HEK293 (cell line): ENCODE measurements at regions not wholly inside any gene's neighbourhood (a gene's known extent, or its start where the extent isn't known, plus 50 kb on each side); places are given as distances from the start of the nearest gene placed in this dataset.

ENCODE experiments used
- CTCF ChIA-PET: fragments of 350-600 bp; formaldehyde crosslinking; extraction: SDS; loops from one replicate; lab custom pipeline; 2021; ENCODE audit warnings: antibody characterized with exemption; lab: Yijun Ruan, JAX
- POLR2A ChIA-PET: fragments of 300-600 bp; formaldehyde crosslinking; extraction: SDS; loops from one replicate; lab custom pipeline; 2020; ENCODE audit warnings: antibody characterized with exemption, inconsistent platforms; lab: Yijun Ruan, JAX
- H3K27ac ChIP-seq: fragments of 200-500 bp; sonication (Bioruptor generic); 2 replicates; pipeline ENCODE4 v1.5.1; 2014; ENCODE audit warnings: low read depth, low read length, control low read depth, inconsistent platforms; ENCODE audit errors: extremely low read depth
- H3K36me3 ChIP-seq, 2 experiments: fragments of 200-500 bp in 1 of 2; sonication (Bioruptor generic) in 1 of 2; 1 replicate in 1 of 2; 2 replicates in 1 of 2; pipeline ENCODE4 v1.5.1; 2014 to 2017; ENCODE audit warnings: inconsistent platforms in 2 of 2, low read length in 2 of 2; ENCODE audit not compliant: control insufficient read depth in 2 of 2, insufficient read depth in 1 of 2
- H3K4me1 ChIP-seq: fragments of 200-500 bp; sonication (Bioruptor generic); 2 replicates; pipeline ENCODE4 v1.5.1; 2014; ENCODE audit warnings: mild to moderate bottlenecking, low read length, inconsistent platforms; ENCODE audit not compliant: control insufficient read depth, insufficient read depth
- H3K4me3 ChIP-seq: 2 replicates; pipeline ENCODE4 v1.5.1; 2011; ENCODE audit warnings: low read depth, mild to moderate bottlenecking, control low read depth, low read length, moderate library complexity
- H3K9me3 ChIP-seq: fragments of 200-500 bp; sonication (Bioruptor generic); 2 replicates; pipeline ENCODE4 v1.5.1; 2014; ENCODE audit warnings: low read depth, low read length, inconsistent platforms; ENCODE audit not compliant: control insufficient read depth, insufficient read depth
- KLF7 ChIP-seq: fragments of 450-650 bp; formaldehyde crosslinking; IDR thresholded peaks from 2 replicates; pipeline ENCODE4 v1.5.1; 2016; ENCODE audit warnings: missing biosample characterization, missing genetic modification characterization, borderline replicate concordance
- MYNN ChIP-seq: fragments of 450-650 bp; formaldehyde crosslinking; IDR thresholded peaks from 2 replicates; pipeline ENCODE4 v1.5.1; 2016; ENCODE audit warnings: missing biosample characterization, missing genetic modification characterization, borderline replicate concordance
- SETDB1 ChIP-seq: IDR thresholded peaks from one replicate; pipeline ENCODE4 v1.6.1; 2017; ENCODE audit warnings: mild to moderate bottlenecking, low read length, moderate library complexity, mixed read lengths; ENCODE audit not compliant: insufficient read length
- ZBTB7A ChIP-seq: fragments of 450-650 bp; formaldehyde crosslinking; IDR thresholded peaks from 2 replicates; pipeline ENCODE4 v1.5.1; 2016; ENCODE audit warnings: low read depth, missing biosample characterization, missing genetic modification characterization
- ZFP37 ChIP-seq: fragments of 450-650 bp; formaldehyde crosslinking; IDR thresholded peaks from 2 replicates; pipeline ENCODE4 v1.5.1; 2016; ENCODE audit warnings: missing biosample characterization, missing genetic modification characterization
- ZNF239 ChIP-seq: fragments of 450-650 bp; formaldehyde crosslinking; IDR thresholded peaks from 2 replicates; pipeline ENCODE4 v1.5.1; 2016; ENCODE audit warnings: missing biosample characterization, missing genetic modification characterization
- ZNF404 ChIP-seq: fragments of 450-650 bp; formaldehyde crosslinking; IDR thresholded peaks from 2 replicates; pipeline ENCODE4 v1.5.1; 2017; ENCODE audit warnings: missing biosample characterization, missing genetic modification characterization
- ZNF48 ChIP-seq: fragments of 450-650 bp; formaldehyde crosslinking; IDR thresholded peaks from 2 replicates; pipeline ENCODE4 v1.5.1; 2016; ENCODE audit warnings: missing biosample characterization, missing genetic modification characterization
- ZNF610 ChIP-seq: fragments of 450-650 bp; formaldehyde crosslinking; IDR thresholded peaks from 2 replicates; pipeline ENCODE4 v1.5.1; 2016; ENCODE audit warnings: missing biosample characterization, missing genetic modification characterization, borderline replicate concordance
- TF ChIP-seq, protein P1 (sequence below): fragments of 450-650 bp; formaldehyde crosslinking; IDR thresholded peaks from 2 replicates; pipeline ENCODE4 v1.5.1; 2016; ENCODE audit warnings: missing biosample characterization, missing genetic modification characterization
- TF ChIP-seq, protein P2 (sequence below): fragments of 450-650 bp; formaldehyde crosslinking; IDR thresholded peaks from 2 replicates; pipeline ENCODE4; 2016; ENCODE audit warnings: missing biosample characterization, missing genetic modification characterization
- TF ChIP-seq, protein P3 (sequence below): fragments of 450-650 bp; formaldehyde crosslinking; IDR thresholded peaks from 2 replicates; pipeline ENCODE4 v1.5.1; 2016; ENCODE audit warnings: missing biosample characterization, missing genetic modification characterization
- TF ChIP-seq, protein P4 (sequence below): fragments of 450-650 bp; formaldehyde crosslinking; IDR thresholded peaks from 2 replicates; pipeline ENCODE4 v1.5.1; 2016; ENCODE audit warnings: missing biosample characterization, missing genetic modification characterization

DNA sequence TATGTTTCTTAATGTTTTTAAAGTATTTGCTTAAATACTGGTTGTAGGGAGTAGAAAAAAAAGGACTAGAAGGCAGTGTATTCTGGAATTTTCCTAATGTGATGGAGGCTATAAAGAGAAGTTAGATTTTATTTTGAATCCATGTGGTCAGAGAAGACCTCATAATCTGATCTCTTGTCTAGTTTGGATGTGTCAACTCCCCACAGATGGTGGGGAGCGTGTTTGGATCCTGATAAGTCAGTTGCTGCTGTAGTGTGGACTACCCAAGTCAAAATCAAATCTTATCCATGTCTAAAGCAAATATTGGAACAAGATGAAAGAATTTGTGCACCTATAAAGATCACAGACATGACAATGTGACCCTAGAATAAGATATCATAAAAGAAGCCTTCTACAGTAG, 918.0 kb downstream of the LTN1 start:
- Histone ChIP-seq H3K9me3 (no peaks in the 10 kb centered on the region), H3K4me1 (no peaks in the 10 kb centered on the region), H3K36me3 (no peaks in the 10 kb centered on the region), H3K27ac (no peak overlapping the region), H3K4me3 (no peak overlapping the region)
- TF ChIP-seq ZNF48 (tag by site-specific recombination) (no peak), ZFP37 (no peak), ZNF610 (tag by site-specific recombination) (no peak), ZBTB7A (no peak), KLF7 (tag by site-specific recombination) (no peak), MYNN (tag by site-specific recombination) (no peak), ZNF239 (tag by site-specific recombination) (no peak)
- TF ChIP-seq, protein P1, sequence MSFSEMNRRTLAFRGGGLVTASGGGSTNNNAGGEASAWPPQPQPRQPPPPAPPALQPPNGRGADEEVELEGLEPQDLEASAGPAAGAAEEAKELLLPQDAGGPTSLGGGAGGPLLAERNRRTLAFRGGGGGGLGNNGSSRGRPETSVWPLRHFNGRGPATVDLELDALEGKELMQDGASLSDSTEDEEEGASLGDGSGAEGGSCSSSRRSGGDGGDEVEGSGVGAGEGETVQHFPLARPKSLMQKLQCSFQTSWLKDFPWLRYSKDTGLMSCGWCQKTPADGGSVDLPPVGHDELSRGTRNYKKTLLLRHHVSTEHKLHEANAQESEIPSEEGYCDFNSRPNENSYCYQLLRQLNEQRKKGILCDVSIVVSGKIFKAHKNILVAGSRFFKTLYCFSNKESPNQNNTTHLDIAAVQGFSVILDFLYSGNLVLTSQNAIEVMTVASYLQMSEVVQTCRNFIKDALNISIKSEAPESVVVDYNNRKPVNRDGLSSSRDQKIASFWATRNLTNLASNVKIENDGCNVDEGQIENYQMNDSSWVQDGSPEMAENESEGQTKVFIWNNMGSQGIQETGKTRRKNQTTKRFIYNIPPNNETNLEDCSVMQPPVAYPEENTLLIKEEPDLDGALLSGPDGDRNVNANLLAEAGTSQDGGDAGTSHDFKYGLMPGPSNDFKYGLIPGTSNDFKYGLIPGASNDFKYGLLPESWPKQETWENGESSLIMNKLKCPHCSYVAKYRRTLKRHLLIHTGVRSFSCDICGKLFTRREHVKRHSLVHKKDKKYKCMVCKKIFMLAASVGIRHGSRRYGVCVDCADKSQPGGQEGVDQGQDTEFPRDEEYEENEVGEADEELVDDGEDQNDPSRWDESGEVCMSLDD (tag by site-specific recombination): no peak
- TF ChIP-seq, protein P2, sequence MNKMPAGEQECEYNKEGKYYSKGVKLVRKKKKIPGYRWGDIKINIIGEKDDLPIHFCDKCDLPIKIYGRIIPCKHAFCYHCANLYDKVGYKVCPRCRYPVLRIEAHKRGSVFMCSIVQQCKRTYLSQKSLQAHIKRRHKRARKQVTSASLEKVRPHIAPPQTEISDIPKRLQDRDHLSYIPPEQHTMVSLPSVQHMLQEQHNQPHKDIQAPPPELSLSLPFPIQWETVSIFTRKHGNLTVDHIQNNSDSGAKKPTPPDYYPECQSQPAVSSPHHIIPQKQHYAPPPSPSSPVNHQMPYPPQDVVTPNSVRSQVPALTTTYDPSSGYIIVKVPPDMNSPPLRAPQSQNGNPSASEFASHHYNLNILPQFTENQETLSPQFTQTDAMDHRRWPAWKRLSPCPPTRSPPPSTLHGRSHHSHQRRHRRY (tag by site-specific recombination): no peak
- TF ChIP-seq, protein P3, sequence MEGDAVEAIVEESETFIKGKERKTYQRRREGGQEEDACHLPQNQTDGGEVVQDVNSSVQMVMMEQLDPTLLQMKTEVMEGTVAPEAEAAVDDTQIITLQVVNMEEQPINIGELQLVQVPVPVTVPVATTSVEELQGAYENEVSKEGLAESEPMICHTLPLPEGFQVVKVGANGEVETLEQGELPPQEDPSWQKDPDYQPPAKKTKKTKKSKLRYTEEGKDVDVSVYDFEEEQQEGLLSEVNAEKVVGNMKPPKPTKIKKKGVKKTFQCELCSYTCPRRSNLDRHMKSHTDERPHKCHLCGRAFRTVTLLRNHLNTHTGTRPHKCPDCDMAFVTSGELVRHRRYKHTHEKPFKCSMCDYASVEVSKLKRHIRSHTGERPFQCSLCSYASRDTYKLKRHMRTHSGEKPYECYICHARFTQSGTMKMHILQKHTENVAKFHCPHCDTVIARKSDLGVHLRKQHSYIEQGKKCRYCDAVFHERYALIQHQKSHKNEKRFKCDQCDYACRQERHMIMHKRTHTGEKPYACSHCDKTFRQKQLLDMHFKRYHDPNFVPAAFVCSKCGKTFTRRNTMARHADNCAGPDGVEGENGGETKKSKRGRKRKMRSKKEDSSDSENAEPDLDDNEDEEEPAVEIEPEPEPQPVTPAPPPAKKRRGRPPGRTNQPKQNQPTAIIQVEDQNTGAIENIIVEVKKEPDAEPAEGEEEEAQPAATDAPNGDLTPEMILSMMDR (tag by site-specific recombination): no peak
- TF ChIP-seq, protein P4, sequence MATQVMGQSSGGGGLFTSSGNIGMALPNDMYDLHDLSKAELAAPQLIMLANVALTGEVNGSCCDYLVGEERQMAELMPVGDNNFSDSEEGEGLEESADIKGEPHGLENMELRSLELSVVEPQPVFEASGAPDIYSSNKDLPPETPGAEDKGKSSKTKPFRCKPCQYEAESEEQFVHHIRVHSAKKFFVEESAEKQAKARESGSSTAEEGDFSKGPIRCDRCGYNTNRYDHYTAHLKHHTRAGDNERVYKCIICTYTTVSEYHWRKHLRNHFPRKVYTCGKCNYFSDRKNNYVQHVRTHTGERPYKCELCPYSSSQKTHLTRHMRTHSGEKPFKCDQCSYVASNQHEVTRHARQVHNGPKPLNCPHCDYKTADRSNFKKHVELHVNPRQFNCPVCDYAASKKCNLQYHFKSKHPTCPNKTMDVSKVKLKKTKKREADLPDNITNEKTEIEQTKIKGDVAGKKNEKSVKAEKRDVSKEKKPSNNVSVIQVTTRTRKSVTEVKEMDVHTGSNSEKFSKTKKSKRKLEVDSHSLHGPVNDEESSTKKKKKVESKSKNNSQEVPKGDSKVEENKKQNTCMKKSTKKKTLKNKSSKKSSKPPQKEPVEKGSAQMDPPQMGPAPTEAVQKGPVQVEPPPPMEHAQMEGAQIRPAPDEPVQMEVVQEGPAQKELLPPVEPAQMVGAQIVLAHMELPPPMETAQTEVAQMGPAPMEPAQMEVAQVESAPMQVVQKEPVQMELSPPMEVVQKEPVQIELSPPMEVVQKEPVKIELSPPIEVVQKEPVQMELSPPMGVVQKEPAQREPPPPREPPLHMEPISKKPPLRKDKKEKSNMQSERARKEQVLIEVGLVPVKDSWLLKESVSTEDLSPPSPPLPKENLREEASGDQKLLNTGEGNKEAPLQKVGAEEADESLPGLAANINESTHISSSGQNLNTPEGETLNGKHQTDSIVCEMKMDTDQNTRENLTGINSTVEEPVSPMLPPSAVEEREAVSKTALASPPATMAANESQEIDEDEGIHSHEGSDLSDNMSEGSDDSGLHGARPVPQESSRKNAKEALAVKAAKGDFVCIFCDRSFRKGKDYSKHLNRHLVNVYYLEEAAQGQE (tag by site-specific recombination): no peak
- POLR2A ChIA-PET: no interaction called here
- CTCF ChIA-PET: no interaction called here

DNA sequence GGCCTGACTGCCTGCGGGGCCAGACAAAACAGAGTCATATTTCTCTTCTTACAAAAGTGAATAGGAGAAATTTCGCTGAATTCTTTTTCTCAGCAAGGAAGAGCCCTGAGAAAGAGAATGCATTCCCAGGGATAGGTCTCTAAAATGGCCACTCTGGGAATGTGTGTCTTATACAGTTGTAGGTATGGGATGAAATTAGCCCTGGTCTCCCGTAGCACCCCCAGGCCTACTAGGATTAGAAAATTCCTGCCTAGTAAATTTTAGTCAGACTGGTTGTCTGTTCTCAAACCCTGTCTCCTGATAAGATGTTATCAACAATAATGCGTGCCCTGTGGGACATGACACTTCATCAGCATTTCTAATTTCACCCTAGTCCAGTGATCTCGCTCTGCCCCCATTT, 920.1 kb downstream of the LTN1 start:
- Histone ChIP-seq H3K4me3 (no peak overlapping the region), H3K36me3 (no peaks in the 10 kb centered on the region), H3K9me3 (no peaks in the 10 kb centered on the region), H3K27ac (no peak overlapping the region), H3K4me1 (no peaks in the 10 kb centered on the region)
- ChIA-PET CTCF (no interaction called here), POLR2A (no interaction called here)
- TF ChIP-seq ZNF404 (no peak), SETDB1 (peak; percentile 61)
